ENCODE measurements at regions not wholly inside any gene's neighbourhood (a gene's known extent, or its start where the extent isn't known, plus 50 kb on each side); places are given as distances from the start of the nearest gene placed in this dataset.

DNA sequence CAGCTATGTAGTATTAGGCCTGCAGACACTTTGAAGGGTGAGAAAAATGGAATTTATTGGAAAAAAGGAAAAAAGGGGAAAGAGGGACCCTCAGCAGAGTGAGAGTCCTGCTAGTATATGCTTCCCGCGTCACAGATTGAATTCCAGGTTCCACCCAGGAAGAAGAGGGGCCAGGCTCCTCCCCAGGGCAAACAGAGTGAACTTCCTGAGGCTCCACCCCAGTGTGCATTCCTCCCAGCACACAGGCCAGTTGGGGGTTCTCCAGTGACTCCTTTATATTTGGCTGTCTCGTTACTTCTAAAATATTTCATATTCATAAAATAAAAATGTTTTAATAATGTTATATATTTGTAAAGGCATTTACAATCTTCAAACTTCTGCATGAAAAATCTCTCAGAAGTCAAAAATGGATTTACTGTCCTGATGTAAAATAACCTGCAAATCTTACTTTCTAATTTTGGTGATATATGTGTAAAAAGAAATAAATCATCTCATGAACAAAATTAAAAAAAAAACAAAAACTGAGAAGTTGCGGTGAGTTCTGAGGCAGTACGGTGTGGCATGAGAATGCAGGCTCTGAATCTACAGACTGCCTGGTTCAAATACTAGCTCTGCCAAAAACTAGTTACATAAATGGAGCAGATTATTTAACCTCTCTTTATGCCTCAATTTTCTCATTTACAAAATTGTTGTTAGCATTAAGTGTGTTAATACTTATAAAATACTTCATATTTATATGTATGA is 175.8 kb upstream of the P2RY1 start:
- DNase-seq (ENCODE audit: low read depth in 1 of 2, low spot score in 1 of 2) = no peak
- TF ChIP-seq CTCF (IDR thresholded peaks at IDR 0.05; ENCODE audit: insufficient read depth, low read length) (no peak), GABPA (IDR thresholded peaks at IDR 0.05; ENCODE audit: low read depth) (no peak), REST (IDR thresholded peaks at IDR 0.05; ENCODE audit: insufficient replicate concordance, low read depth) (no peak), POLR2AphosphoS5 (IDR thresholded peaks at IDR 0.05; ENCODE audit: low read depth) (no peak), SPI1 (IDR thresholded peaks at IDR 0.05; ENCODE audit: borderline replicate concordance, low read depth) (no peak)

DNA sequence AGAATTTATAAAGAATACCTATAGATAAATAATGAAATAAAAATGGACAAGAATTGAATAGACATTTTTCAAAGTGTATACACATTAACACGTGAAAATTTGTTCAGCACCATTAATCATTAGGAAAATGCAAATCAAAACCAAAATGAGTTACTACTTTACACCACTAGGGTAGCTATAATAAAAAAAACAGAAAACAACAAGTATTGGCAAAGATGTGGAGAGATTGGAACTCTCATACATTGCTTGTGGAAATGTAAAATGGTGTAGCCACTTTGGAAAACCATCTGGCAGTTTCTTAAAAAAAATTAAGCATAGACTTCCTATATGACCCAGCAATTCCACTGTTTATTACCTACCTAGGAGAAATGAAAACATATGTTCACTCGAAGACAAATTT is 172.8 kb upstream of the P2RY1 start:
- Histone ChIP-seq H3K27ac (replicated peaks) (no peak overlapping the region), H3K27me3 (ENCODE audit: insufficient read depth, poor library complexity, severe bottlenecking) (no peaks in the 10 kb centered on the region), H3K4me3 (replicated peaks; ENCODE audit: insufficient read depth, low read length) (no peak overlapping the region)
- DNase-seq (ENCODE audit: low read depth in 1 of 2, low spot score in 1 of 2) = no peak
- TF ChIP-seq CTCF (IDR thresholded peaks at IDR 0.05; ENCODE audit: insufficient read depth, low read length) (no peak), SPI1 (IDR thresholded peaks at IDR 0.05; ENCODE audit: borderline replicate concordance, low read depth) (no peak), POLR2AphosphoS5 (IDR thresholded peaks at IDR 0.05; ENCODE audit: low read depth) (no peak), REST (IDR thresholded peaks at IDR 0.05; ENCODE audit: insufficient replicate concordance, low read depth) (no peak), GABPA (IDR thresholded peaks at IDR 0.05; ENCODE audit: low read depth) (no peak)

More for the DNA sequence above, 175.8 kb upstream of the P2RY1 start:
- no peaks in the 10 kb centered on the region for H3K27me3 ChIP-seq (ENCODE audit: insufficient read depth, poor library complexity, severe bottlenecking)
- H3K4me3 ChIP-seq (replicated peaks; ENCODE audit: insufficient read depth, low read length) = no peak overlapping the region
- no peak overlapping the region for H3K27ac ChIP-seq (replicated peaks)

DNA sequence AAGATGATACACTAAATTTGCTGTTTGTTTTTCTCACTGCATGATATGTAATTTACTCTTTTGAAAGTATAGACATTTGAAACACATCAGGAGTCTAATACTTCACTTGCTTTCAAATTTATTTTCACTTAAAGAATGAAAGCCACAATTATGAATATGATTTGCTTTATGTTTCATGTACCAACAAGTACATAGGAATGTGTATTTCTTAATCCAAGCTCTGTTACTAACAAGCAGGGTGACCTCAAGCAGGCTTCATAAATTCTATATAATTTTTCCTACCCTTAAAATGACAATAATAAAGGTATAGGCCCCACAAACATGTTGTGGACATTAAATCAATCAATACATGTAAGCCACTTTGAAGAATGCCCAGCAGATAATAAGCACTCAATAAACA is 170.2 kb upstream of the P2RY1 start:
- TF ChIP-seq SPI1 (IDR thresholded peaks at IDR 0.05; ENCODE audit: borderline replicate concordance, low read depth) (no peak), CTCF (IDR thresholded peaks at IDR 0.05; ENCODE audit: insufficient read depth, low read length) (no peak), REST (IDR thresholded peaks at IDR 0.05; ENCODE audit: insufficient replicate concordance, low read depth) (no peak), POLR2AphosphoS5 (IDR thresholded peaks at IDR 0.05; ENCODE audit: low read depth) (no peak), GABPA (IDR thresholded peaks at IDR 0.05; ENCODE audit: low read depth) (no peak)
- no peak for DNase-seq (ENCODE audit: low read depth in 1 of 2, low spot score in 1 of 2)
- peaks cover under 1% of the 10 kb centered on the region for H3K27me3 ChIP-seq (ENCODE audit: insufficient read depth, poor library complexity, severe bottlenecking)

More for the DNA sequence above, 170.2 kb upstream of the P2RY1 start:
- H3K27ac ChIP-seq (replicated peaks) = no peak overlapping the region
- no peak overlapping the region for H3K4me3 ChIP-seq (replicated peaks; ENCODE audit: insufficient read depth, low read length)
